ENCODE measurements at regions not wholly inside any gene's neighbourhood (a gene's known extent, or its start where the extent isn't known, plus 50 kb on each side); places are given as distances from the start of the nearest gene placed in this dataset.

- no peak overlapping the region for H3K4me3 ChIP-seq (ENCODE audit: low read depth, low read length)
- no peak for DNase-seq (ENCODE audit: low read depth)
- in situ Hi-C loops (cut with HindIII; ENCODE audit: low sequenced_read_pairs), result no loop called here
- no peak for TF ChIP-seq CTCF (IDR thresholded peaks at IDR 0.05; ENCODE audit: low read depth, low read length, missing control alignments)
Observed at GRCh38 chr7:82757-83155, 109.6 kb upstream of the FAM20C start.

DNA sequence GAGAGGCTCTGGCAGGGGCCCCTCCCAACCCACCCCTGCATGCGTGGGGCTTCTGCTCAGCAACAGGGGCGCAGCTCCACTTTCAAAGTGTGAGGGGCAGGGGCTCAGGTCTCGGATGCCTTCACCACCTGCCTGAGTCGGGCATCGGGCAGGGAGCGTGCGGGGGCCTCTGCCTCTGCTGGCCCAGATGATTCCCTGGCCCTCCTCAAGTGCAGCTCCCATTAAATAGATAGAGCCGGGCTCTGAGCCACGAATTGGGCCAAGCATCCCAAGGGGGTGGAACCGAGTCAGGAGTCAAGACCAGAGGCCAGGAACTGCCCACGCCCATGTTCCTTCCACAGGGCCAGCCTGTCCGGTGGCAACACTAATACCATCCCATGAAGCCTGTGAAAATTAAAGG lies 108.9 kb upstream of the FAM20C start:
- no peak overlapping the region for H3K4me3 ChIP-seq (ENCODE audit: low read depth, low read length)
- in situ Hi-C loops (cut with HindIII; ENCODE audit: low sequenced_read_pairs), result no loop called here
- no peak for TF ChIP-seq CTCF (IDR thresholded peaks at IDR 0.05; ENCODE audit: low read depth, low read length, missing control alignments)
- DNase-seq (ENCODE audit: low read depth), result no peak

DNA sequence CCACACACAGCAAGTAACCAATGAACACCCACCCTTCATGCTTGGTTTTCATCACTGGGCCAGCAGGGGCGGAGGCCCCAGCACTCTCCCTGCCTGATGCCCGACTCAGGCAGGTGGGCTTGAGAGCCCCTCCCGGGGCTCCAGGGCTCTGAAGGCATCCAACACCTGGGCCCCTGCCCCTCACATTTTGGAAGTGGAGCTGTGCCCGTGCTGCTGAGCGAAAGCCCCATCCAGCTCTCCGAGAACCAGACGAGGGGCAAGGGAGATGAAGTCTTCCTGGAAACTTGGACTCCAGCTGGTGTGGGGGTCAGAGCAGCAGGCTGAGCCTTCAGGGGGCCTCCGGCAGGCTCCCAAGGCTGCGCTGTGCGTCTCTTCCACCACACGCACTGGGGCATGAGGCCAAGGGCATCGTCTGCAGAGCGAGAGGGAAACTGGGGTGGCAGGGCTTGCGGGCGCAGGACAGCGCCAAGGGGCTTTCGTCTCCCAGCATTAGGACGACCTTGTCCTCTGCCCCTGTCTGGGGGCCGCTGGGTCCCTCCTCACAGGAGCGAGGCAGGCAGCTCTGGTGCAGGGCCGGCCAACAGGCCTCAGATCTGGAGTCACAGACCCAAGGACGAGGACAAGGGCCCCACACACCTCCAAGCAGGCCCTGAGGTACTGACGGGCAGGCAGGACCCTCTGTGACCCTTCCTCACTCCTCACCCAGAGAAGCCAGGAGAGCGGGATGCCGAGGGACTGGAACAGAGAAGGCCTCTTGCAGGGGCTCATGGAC lies 108.3 kb upstream of the FAM20C start:
- DNase-seq (ENCODE audit: low read depth), result no peak
- no peak overlapping the region for H3K4me3 ChIP-seq (ENCODE audit: low read depth, low read length)
- in situ Hi-C loops (cut with HindIII; ENCODE audit: low sequenced_read_pairs), result no loop called here
- TF ChIP-seq CTCF (IDR thresholded peaks at IDR 0.05; ENCODE audit: low read depth, low read length, missing control alignments), result no peak

DNA sequence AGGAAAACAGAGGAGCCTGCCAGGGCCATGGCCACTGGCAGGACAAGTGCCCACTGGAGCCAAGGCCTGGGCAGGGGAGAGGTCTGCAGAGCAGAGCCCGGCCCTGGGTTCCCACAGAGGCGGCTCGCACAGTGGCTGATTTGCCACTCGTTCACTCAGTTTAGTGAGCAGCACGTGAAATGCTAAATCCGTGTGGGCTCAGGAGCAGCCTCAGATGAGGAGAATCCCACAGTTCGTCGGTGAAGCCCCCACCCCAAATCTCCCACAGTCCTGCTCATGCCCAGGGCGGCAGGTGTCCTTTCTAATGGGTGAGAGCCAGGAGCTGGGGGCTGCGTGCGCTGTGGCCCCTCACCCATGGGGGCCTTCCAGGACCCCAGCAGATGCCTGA lies 107.7 kb upstream of the FAM20C start:
- in situ Hi-C loops (cut with HindIII; ENCODE audit: low sequenced_read_pairs), result no loop called here
- no peak overlapping the region for H3K4me3 ChIP-seq (ENCODE audit: low read depth, low read length)

DNA sequence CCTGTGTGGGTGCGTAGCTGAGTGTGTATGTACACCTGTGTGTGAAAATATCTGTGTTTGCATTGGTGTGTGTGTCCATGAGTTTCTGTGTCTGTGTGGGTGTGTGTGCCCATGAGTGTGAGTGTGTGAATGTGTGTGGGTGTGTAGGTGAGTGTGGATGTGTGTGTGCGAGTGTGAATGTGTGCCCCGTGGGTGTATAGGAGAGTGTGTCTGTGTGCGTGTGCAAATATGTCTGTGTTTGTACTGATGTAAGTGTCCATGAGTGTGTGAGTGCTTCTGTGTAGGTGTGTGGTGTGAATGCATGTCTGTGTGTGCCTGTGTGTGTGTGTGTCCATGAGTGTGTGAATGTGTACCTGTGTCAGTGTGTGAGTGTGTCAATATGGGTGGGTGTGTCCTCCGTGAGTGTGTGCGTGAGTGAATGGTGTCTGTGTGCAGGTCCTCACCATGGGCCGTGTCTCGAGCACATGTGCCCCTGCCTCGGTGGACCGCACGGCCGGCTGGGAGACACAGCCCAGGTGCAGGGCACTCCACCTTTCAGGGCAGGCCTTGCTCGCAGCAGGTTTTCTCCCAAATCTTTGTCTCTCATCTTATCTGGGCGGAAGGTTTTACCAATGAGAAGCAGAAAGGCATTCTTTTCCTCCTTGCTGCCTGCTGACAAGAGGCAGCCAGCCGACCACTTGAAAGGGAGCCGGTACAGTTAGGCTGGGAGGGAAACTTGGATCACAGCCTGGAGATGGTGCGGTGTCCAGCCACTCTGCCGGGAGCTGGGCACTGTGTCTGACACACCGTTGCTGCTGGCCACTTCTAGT lies 107.1 kb upstream of the FAM20C start:
- peak; percentile 87 for DNase-seq (ENCODE audit: low read depth)
- no peak overlapping the region for H3K4me3 ChIP-seq (ENCODE audit: low read depth, low read length)
- TF ChIP-seq CTCF (IDR thresholded peaks at IDR 0.05; ENCODE audit: low read depth, low read length, missing control alignments), result no peak
- in situ Hi-C loops (cut with HindIII; ENCODE audit: low sequenced_read_pairs), result no loop called here

More for the DNA sequence above, 107.7 kb upstream of the FAM20C start:
- DNase-seq (ENCODE audit: low read depth), result no peak
- no peak for TF ChIP-seq CTCF (IDR thresholded peaks at IDR 0.05; ENCODE audit: low read depth, low read length, missing control alignments)

DNA sequence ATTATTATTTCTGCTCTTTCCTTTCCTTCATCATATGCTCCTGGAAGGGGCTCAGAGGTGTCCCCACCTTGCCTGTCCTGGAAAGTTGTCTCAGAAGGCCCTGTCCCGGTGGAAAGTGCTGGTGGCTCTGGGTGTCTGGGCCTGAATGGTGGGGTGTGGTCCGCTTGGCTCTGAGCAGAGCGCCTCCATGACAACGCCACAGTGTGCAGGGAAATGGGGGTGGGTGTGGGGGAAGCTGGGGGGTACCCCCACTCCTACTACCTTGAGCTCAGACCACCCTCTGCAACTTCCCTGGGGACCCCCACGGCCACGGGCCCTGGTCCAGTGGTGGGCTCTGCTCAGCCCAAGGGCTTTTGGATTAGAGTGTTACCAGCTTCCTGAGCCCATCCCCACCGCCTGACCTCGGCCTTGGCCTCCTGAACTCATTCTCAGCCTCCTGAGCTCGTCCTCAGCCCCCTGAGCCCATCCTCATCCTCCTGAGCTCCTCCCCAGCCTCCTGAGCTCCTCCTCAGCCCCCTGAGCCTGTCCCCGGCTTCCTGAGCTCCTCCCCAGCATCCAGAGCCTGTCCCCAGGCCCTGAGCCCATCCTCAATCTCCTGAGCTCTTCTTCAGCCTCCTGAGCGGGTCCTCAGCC lies 106.4 kb upstream of the FAM20C start:
- no peak overlapping the region for H3K4me3 ChIP-seq (ENCODE audit: low read depth, low read length)
- in situ Hi-C loops (cut with HindIII; ENCODE audit: low sequenced_read_pairs), result no loop called here
- no peak for DNase-seq (ENCODE audit: low read depth)
- no peak for TF ChIP-seq CTCF (IDR thresholded peaks at IDR 0.05; ENCODE audit: low read depth, low read length, missing control alignments)
